Prostate gland (tissue), 2 donors: ENCODE measurements at regions not wholly inside any gene's neighbourhood (a gene's known extent, or its start where the extent isn't known, plus 50 kb on each side); places are given as distances from the start of the nearest gene placed in this dataset.

Experiments
- DNase-seq: peaks from one replicate; pipeline ENCODE4 v3.0.0-alpha.2; 2019; ENCODE audit warnings: low spot score
- H3K27ac ChIP-seq, 2 donors: fragments of 200-600 bp; sonication (generic); 2 replicates each; pipeline ENCODE4 v1.5.1; 2017 to 2019
- H3K27me3 ChIP-seq: fragments of 200-600 bp; sonication (generic); replicated peaks from 2 replicates; pipeline ENCODE4 v1.5.1; 2019; ENCODE audit not compliant: insufficient read depth
- H3K36me3 ChIP-seq, 2 donors: fragments of 200-600 bp; sonication (generic); 1 replicate in 1 of 2; 2 replicates in 1 of 2; pipeline versions ENCODE4 v1.5.1 to v1.8.1; 2017 to 2019
- H3K4me1 ChIP-seq: fragments of 200-600 bp; sonication (generic); replicated peaks from 2 replicates; pipeline ENCODE4 v1.5.1; 2019
- H3K4me3 ChIP-seq, 2 donors: fragments of 200-600 bp; sonication (generic); 2 replicates each; pipeline ENCODE4 v1.5.1; 2017 to 2019
- H3K9me3 ChIP-seq: fragments of 200-600 bp; sonication (generic); 2 replicates; pipeline ENCODE4 v1.5.1; 2017
- CTCF ChIP-seq, 4 experiments: fragments of 200-600 bp in 2 of 4; fragments of 450-650 bp in 2 of 4; sonication (generic) in 2 of 4; IDR thresholded peaks; 1 replicate in 3 of 4; 2 replicates in 1 of 4; pipeline ENCODE4 v1.5.1; 2016 to 2019; ENCODE audit warnings: antibody characterized with exemption in 4 of 4, mild to moderate bottlenecking in 2 of 4, moderate library complexity in 2 of 4
- POLR2A ChIP-seq: fragments of 450-650 bp; IDR thresholded peaks from one replicate; pipeline ENCODE4 v1.6.1; 2016; ENCODE audit warnings: antibody characterized with exemption, mild to moderate bottlenecking
- POLR2AphosphoS5 ChIP-seq: sonication (generic); formaldehyde crosslinking; IDR thresholded peaks from one replicate; pipeline ENCODE4 v1.6.1; 2017; ENCODE audit warnings: antibody characterized with exemption
- WGBS: methylation state at CpG from one replicate; pipeline ENCODE4 v1.1.5; 2018; 5-methylcytosine and 5-hydroxymethylcytosine counted together
- intact Hi-C: fragments of 100-400 bp; cut with DNase I; formaldehyde crosslinking; loops from one replicate; pipeline ENCODE4 v1.14.2; 2022

GRCh38 chr20:59385480-59385879 lies 85.1 kb downstream of the EDN3 start:
- DNase-seq, result no peak
- H3K4me1 ChIP-seq, result no peaks in the 10 kb centered on the region
- H3K27ac ChIP-seq, result no peak overlapping the region
- no peaks in the 10 kb centered on the region for H3K27me3 ChIP-seq
- H3K36me3 ChIP-seq, result no peaks in the 10 kb centered on the region
- WGBS, result 42% methylated on average over 5 of the region's 5 CpGs
- intact Hi-C loops, result no loop called here
- no peak overlapping the region for H3K4me3 ChIP-seq
- H3K9me3 ChIP-seq, result no peaks in the 10 kb centered on the region
- TF ChIP-seq POLR2A (no peak), POLR2AphosphoS5 (no peak), CTCF (IDR thresholded peaks at IDR 0.05) (no peak)

GRCh38 chr20:59386809-59387208 lies 86.4 kb downstream of the EDN3 start:
- Histone ChIP-seq H3K9me3 (no peaks in the 10 kb centered on the region), H3K27me3 (no peaks in the 10 kb centered on the region), H3K27ac (no peak overlapping the region), H3K36me3 (no peaks in the 10 kb centered on the region), H3K4me1 (no peaks in the 10 kb centered on the region), H3K4me3 (no peak overlapping the region)
- no peak for DNase-seq
- intact Hi-C loops, result no loop called here
- 46% methylated on average over 3 of the region's 3 CpGs for WGBS
- no peak for TF ChIP-seq CTCF (IDR thresholded peaks at IDR 0.05)
- no peak for TF ChIP-seq POLR2A
- TF ChIP-seq POLR2AphosphoS5, result no peak

- TF ChIP-seq POLR2AphosphoS5, result no peak
- TF ChIP-seq CTCF (IDR thresholded peaks at IDR 0.05), result no peak
- TF ChIP-seq POLR2A, result no peak
- Histone ChIP-seq H3K27me3 (no peaks in the 10 kb centered on the region), H3K27ac (no peak overlapping the region), H3K4me1 (no peaks in the 10 kb centered on the region), H3K9me3 (no peaks in the 10 kb centered on the region), H3K4me3 (no peak overlapping the region), H3K36me3 (no peaks in the 10 kb centered on the region)
- DNase-seq, result no peak
- whole genome bisulfite sequencing, result 83% methylated on average over 3 of the region's 3 CpGs
- intact Hi-C loops, result no loop called here
Observed at GRCh38 chr20:59387891-59388290, 87.5 kb downstream of the EDN3 start.

- H3K36me3 ChIP-seq, result no peaks in the 10 kb centered on the region
- no peaks in the 10 kb centered on the region for H3K27me3 ChIP-seq
- intact Hi-C loops, result no loop called here
- H3K4me3 ChIP-seq, result no peak overlapping the region
- no peak for DNase-seq
- WGBS, result 86% methylated on average over 4 of the region's 4 CpGs
- no peaks in the 10 kb centered on the region for H3K4me1 ChIP-seq
- no peak for TF ChIP-seq POLR2AphosphoS5
- no peak for TF ChIP-seq POLR2A
- TF ChIP-seq CTCF (IDR thresholded peaks at IDR 0.05), result no peak
- H3K9me3 ChIP-seq, result no peaks in the 10 kb centered on the region
- no peak overlapping the region for H3K27ac ChIP-seq
Observed at GRCh38 chr20:59388402-59388801, 88.0 kb downstream of the EDN3 start.

GRCh38 chr20:59390437-59390836 lies 90.0 kb downstream of the EDN3 start:
- intact Hi-C loops, result no loop called here

More at GRCh38 chr20:59390437-59390836, 90.0 kb downstream of the EDN3 start:
- no peak for DNase-seq
- whole genome bisulfite sequencing, result 74% methylated on average over 6 of the region's 6 CpGs
- Histone ChIP-seq H3K27me3 (no peaks in the 10 kb centered on the region), H3K27ac (no peak overlapping the region), H3K36me3 (no peaks in the 10 kb centered on the region), H3K4me3 (no peak overlapping the region), H3K4me1 (no peaks in the 10 kb centered on the region), H3K9me3 (no peaks in the 10 kb centered on the region)
- TF ChIP-seq POLR2AphosphoS5, result no peak
